GM19239 (cell line): ENCODE measurements at regions not wholly inside any gene's neighbourhood (a gene's known extent, or its start where the extent isn't known, plus 50 kb on each side); places are given as distances from the start of the nearest gene placed in this dataset.

ENCODE experiments used
- DNase-seq: peaks from one replicate; pipeline ENCODE4 v3.0.0; 2011; ENCODE audit warnings: low spot score; ENCODE audit not compliant: insufficient read length
- FAIRE-seq: peaks from 2 replicates; lab custom pipeline; 2011; peaks lifted over from hg19 to GRCh38; lab: Jason Lieb, UNC

DNA sequence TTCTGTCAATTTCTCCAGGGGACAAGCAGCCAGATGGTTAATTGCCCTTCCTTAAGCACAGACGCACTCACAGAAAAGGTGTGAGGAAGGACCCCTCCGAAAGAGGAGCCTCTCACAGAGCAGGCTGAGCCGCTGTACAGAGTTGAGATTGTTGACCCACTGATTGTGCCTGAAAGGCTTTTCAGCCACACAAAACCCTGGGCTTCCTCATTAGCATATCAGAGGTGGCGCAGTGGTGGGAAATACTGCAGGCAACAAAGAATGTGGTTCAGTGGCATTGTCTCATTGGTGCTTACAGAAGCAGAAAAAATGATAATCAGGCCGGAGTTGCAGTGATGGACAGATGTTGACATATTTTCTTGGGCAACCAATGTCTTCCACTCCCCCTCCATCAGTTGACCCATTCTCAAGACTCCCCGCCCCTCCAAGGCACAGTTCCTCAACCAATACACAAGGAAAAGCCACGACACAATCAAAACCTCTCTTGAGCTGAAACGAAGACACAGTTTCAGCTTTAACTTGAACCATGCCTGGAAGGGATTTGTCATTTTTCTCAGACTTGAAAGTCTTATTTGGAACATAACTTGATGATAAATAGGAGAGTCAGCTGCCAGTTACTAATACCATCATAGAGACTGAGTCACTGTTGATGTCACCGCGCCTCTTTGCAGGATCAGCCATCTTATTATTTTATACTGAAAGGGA is 53.1 kb downstream of the ATXN3L start:
- DNase-seq, result no peak
- no peak for FAIRE-seq

DNA sequence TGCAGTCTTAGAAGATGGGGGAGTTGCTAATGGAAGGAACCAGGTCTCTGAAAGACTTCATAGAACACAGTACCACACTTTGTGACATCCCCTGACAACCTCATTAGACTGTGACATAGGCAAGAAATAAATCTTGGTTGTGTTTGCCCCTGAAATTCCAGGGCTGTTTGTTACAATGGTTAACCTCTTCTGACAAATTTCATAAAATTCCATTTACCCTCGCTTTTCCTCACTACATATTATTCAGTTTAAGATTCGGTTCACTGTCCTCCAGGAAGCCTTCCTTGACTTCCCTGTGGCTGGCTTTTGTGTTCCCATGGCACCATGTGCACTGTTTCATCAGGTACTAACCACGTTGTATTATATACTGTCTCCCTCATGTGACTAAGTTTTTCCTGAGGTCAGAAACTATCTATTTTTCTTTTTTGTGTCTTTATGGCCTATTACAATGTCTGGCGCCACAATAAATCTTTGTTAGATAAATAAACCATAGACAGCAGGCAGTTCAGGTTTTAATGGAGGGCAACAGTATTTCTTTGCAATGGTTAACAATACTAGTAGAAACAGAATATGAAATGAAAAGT is 54.2 kb downstream of the ATXN3L start:
- FAIRE-seq, result peak; percentile 70
- DNase-seq, result no peak

DNA sequence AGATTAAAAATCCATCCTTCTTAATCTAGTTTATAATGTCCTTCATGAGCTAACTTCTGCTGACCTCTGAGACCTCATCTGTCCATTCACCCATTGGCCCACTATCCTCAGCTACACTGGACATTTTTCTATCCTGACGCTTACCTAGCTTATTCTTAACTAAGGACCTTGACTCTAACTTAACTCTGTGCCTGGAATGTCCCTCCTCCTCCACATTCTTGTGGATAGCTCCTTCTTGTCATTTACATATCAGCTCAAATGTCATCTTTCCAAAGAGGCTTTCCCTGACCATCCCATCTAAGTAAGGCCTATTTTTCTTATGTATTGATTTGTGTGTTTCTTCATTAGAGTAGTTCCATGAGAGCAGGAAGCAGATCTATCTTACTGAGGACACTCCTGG is 54.7 kb downstream of the ATXN3L start:
- FAIRE-seq (peak; percentile 79), DNase-seq (no peak)

- peak; percentile 98 for FAIRE-seq
- DNase-seq, result no peak
These were observed 56.1 kb downstream of the ATXN3L start for GRCh38 chrX:13263560-13264251.

GRCh38 chrX:13261348-13261747 is 58.5 kb downstream of the ATXN3L start:
- DNase-seq (no peak), FAIRE-seq (no peak)

DNA sequence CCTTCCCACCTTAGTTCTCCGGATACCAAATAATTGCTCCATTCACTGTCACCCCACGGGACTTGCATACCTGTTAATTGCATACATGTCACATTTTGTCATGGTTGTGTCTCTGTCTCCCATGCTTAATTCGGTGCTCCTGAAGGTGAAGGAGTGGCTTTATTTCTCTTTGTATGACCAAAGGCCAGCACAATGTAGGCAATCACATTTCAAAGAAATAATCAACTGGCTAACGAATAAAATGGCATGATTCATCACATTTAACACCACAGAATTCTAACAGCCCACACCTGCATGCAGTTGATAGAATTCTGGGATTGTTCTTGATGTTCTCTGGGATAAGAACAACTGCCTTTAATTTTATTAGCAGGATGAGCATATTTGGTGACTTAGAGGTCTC is 59.3 kb downstream of the ATXN3L start:
- FAIRE-seq (no peak), DNase-seq (no peak)

GRCh38 chrX:13258725-13259124 is 61.1 kb downstream of the ATXN3L start:
- peak; percentile 64 for FAIRE-seq
- DNase-seq, result no peak

- no peak for DNase-seq
- no peak for FAIRE-seq
These were observed 61.8 kb downstream of the ATXN3L start for GRCh38 chrX:13258052-13258444.

DNA sequence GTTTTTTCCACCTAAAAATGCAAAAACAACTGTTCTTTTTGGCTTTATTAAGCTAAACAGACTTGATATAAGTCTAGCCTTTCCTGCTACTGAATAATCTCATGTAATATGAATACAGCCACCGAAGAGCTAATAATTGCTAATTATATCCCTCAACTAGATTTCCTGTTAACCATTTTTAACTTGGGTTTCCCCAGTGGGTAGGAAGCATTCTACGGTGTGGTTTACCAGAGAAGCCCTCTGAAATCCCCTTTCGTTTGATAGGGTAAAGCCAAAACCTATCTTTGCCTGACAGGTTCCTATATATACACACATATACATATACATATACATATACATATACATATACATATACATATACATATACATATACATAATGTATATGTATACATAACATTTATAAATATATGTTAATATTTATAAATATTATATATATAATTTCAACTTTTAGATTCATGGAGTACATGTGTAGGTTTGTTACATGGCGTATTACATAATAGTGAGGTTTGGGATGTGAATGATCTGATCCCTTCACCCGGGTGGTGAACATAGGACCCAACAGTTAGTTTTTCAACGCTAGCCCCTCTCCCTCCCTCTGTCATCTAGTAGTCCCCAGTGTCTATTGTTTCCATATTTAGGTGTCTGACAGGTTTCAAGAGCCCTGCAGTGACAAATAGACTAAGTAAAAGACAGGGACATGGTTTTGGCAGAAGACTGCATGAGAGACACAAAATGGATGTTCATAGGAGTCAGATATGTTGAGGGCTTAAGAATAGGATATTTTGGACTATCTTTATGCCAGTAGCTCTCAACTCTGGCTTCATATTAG is 62.4 kb downstream of the ATXN3L start:
- FAIRE-seq (peak; percentile 98), DNase-seq (no peak)

DNA sequence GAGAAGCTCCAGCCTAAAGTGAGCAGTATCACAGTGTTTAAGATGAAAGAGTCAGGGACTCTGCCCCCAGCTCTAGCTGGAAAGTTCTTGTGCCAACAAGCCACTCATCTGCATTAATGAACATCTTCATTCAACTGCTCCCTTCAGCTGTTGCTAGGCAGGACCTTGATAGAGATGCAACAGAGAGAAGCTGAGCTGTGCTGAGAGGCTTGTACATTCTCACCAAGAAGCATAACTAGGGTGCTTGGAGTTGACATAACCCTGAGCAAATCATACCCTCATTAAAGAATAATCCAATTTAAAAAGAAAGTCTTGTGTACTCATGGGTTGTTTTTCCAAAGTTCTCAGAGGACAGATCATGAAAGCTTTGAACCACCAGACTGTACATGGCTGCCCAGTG is 63.2 kb downstream of the ATXN3L start:
- FAIRE-seq (no peak), DNase-seq (no peak)

- DNase-seq, result no peak
These were observed 65.0 kb downstream of the ATXN3L start for GRCh38 chrX:13254870-13255269.

GRCh38 chrX:13254076-13254785 is 65.6 kb downstream of the ATXN3L start:
- FAIRE-seq (peak; percentile 99), DNase-seq (no peak)

More at GRCh38 chrX:13254870-13255269, 65.0 kb downstream of the ATXN3L start:
- FAIRE-seq, result no peak

DNA sequence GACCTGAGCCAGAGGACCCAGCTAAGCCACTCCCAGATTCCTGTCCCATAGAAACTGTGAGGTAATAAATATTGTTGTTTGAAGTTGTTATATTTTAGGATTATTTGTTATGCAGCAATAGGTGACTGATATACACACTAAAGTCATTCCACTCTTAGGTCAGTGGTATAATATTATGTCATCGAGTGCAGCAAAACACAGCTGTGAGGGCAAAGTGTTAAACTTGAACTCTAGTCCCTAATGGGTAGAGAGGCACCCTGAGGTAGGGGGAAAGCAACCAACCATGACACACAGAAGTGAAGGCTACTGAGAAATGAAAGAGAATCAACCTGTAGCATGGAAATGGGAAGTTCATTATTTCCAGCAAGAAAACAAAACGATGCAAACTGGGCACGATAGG is 66.6 kb downstream of the ATXN3L start:
- no peak for DNase-seq
- FAIRE-seq, result no peak

- DNase-seq (no peak), FAIRE-seq (peak; percentile 95)
These were observed 67.1 kb downstream of the ATXN3L start for GRCh38 chrX:13252726-13253125.

GRCh38 chrX:13250826-13251580 is 68.8 kb downstream of the ATXN3L start:
- DNase-seq (no peak), FAIRE-seq (no peak)

- DNase-seq (no peak), FAIRE-seq (no peak)
These were observed 70.9 kb downstream of the ATXN3L start for GRCh38 chrX:13248867-13249486.

- DNase-seq, result no peak
- FAIRE-seq, result no peak
These were observed 80.6 kb downstream of the ATXN3L start for GRCh38 chrX:13239272-13239671.

DNA sequence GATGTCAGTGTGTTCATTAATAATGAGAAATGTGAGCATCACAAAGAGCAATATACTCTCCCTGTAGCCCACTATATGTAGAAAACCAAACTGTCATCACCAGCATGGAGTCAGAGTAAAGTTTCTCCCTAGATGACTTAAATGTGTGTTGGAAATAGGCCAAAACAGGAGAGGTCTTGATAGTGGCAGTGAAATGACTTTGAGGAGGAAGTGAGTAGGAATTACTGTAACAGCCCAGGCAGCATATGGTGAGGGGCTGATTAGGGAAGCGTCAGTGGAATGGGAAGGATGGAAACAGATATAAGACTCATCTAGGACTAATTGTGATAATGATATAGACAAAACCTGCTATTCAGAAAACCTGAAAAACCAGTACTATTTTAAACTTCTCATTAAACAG is 83.9 kb downstream of the ATXN3L start:
- FAIRE-seq (no peak), DNase-seq (no peak)

DNA sequence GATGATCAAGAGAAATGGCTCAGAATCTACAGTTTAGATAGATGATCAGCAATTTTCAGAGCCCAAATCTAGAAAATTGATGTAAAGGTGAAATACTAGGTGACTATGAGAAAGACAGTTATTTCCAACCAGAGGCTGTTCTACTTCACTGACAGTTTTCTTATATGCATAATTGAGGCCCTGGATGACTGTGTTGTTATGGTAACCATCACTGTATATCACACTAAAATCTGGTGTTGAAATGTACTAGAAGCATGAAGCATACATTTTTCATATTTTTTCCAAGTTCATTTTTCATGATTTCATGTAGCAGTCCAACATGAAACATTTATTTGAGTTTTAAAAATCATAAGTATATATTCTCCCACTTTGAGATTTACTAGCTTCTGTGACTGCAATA is 87.4 kb downstream of the ATXN3L start:
- FAIRE-seq, result no peak

More for the DNA sequence above, 87.4 kb downstream of the ATXN3L start:
- no peak for DNase-seq
